HG03575 (cell line): ENCODE measurements at regions not wholly inside any gene's neighbourhood (a gene's known extent, or its start where the extent isn't known, plus 50 kb on each side); places are given as distances from the start of the nearest gene placed in this dataset.

Source experiments
- ATAC-seq: cut with Tn5 transposase; IDR thresholded peaks from one replicate; pipeline ENCODE4 v1.9.1; 2021; ENCODE audit not compliant: unreplicated experiment, insufficient number of reproducible peaks, low FRiP score; ENCODE audit errors: extremely low read depth

DNA sequence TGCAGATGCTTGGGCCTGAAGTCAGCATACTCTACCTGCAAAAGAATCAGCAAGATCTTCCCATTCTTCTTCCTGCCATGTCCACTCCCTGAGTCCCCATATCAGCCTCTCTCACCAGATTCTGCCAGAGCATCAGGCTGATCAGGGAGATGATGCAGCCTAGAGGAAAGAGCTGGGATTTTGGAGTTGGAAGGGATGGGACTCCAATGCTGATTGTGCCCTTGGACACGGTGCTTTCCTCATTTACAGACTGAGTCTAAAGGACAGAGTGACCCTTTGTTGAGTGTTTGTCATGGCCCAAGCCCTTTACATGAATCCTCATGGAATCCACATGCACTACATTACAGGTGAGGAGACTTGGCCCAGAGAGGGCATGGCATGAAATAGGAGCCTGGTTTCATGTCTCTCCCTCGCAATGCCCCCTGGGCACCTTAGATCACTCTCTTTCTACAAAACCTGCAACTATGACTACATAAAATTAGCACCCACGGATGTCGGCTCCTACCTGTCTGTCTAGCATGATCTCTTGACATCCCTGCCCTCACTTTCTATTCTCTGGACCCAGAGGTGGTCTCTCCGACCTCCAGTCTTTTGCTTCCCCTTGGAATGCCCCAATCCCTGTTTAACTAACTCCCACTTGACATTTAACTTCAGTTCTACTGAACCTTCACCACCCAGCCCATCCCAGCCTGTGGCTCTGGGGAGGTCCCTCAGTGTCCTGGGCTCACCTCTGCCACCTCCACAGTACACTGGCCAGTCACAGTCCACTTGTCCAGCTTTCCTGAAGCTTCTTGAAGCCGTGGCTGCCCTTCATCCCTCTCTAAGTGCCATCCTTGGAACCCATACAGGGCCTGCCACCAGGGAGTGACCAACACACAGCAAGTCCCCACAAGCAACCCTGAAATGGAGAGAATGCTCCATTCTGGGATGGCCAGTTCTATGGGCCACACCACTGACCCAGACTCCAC, 173.5 kb downstream of the ABHD5 start:
- ATAC-seq, result no peak

DNA sequence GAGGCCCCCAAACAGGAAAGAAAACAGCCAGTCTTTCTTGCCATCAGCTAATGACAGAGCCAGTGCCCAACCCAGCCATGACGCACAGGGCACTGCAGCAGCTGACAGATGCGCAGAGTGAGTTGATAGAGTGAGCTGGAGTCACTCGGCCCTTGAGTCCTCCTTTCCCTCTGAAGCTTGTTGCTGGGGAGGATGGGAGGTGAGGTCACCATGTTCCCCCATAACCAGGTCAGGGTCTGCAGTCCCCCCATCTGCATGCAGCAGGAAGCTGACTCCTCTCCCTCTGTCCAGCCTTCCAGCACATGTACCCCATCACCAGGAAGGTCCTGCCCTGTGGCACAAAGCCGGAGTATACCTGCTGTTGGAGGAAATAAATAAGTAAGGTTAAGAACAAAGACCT, 174.6 kb downstream of the ABHD5 start:
- ATAC-seq, result no peak

DNA sequence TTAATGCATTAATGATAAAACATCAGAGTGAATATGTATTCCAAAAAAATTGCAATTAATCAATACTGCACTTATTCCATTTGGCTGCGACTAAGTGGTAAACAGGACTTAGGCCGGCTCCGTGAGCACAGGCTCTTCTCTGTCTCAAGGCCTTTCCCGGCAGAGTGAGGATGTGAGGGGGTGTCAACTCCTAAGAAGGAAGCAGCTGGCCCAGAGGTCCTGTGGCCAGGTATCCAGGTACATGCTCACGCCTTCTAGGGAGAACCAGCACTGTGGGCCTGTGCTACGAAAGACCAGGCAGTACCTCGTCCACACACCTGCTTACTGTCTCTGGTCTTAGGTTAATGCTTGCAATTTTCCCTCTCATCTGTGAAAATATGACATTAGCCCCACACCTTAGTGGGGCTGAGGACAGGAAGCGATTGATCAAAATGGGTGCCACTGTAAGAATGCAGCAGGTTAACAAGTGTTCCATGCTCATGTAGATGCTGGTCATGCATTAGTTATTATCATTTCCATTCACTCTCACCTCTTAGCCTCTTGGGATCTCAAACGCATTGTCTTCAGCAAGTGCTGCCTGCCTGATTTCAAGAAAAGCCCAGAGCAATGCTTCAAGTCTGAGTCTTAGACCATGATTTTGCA, 175.3 kb downstream of the ABHD5 start:
- no peak for ATAC-seq

DNA sequence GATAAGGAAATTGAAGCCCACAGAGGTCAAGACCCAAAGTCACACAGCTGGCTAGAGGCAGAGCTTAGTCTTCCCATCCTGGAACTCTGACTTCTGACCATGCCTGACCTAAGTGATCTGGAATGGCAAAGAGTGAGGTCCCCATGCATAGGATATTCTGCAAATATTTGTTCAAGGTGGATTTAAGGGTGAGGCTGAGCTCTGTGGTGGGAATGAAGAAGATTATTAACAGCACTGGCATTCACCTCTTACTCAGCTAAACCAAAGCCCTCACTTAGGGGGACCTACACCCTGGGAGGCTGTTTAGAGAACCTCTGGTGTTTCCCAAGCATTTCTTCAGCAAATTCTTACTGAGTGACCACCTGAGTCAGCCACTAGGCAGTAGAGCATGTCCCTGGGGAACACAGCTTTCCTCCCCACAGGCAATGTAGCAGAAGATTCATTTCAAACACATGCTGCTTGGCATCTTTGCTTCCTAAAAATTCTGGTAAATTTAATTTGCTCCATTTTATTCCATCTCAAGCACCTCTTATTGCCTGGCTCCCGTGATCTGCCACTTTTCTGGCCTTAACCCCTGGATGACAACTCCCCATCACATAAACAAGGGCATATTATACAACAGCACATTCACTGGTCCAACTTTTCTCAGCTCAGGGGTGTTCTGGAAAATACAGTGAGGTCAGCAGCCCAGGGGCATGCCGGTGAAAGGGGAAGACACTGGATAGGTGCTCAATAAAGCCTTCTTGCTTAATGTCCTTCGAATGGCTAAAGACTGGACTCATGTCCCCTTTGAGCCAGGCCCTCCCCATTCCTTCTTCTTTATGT, 176.0 kb downstream of the ABHD5 start:
- ATAC-seq, result no peak

DNA sequence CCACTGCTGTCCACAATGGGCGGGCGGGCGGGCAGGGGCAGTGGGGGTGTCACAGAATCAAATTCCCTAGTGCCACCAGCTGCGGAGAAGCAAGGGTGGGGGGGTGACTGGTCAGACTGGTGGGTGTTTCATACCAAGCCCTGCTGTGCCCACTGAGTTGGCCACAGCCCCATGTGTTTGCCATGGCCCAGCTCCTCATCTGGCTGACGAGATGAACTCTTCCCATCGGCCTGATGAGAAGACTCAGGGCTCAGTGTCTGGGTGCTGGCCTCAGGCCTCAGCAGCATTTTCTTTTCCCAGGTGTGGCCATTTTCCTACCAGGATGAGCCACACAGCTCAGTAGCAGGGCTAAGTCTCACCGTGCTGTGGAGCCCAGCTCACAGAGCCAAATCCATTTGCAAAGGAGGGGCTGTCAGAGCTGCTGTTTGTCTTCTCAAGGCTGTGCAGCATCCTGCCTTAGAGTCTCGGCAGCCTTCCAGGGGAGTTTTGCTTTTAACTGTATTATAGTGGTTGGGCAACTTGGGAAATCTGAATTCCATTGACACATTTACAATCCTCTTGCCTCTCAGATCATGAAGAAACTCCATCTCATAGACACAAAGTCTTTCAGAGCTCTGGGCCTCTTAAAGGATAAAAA, 176.8 kb downstream of the ABHD5 start:
- ATAC-seq, result no peak

DNA sequence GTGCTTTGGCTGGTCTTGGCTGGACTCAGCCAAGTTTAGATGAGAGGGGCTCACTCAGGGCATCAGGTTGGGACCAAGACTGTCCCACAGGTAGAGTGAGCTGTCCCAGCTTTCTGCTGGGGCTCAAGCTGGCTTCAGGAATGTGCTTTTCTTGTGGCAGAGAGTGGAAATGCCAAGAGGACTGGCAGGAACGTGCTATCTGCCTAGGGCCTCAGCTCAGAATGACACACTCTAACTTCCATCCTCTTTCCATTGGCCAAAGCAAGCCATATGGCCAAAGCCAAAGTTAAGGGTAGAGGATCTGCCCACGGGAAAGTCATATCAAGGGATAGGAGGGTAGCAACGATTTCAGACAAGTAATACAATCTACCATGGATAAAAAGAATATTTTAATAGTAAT, 178.8 kb downstream of the ABHD5 start:
- ATAC-seq, result no peak

DNA sequence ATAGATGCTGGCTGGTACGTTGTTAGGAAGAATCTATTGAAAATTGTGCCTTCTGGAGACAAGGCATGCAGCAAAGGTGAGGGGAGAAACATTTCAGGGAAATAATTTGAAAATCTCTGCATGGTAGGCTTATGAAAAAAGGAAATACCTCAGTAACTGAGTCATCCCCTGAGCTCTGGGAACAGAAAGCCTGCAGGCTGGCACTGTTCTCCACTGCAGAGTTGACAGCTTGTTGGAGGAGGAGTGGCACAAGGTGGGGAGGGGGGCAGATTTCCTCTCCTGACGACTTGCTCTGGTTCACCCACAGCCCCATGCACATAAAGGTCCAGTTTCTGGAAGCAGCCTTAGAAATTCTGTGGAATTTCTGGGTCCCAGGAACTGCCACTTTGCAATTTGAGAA, 179.4 kb downstream of the ABHD5 start:
- ATAC-seq, result no peak

DNA sequence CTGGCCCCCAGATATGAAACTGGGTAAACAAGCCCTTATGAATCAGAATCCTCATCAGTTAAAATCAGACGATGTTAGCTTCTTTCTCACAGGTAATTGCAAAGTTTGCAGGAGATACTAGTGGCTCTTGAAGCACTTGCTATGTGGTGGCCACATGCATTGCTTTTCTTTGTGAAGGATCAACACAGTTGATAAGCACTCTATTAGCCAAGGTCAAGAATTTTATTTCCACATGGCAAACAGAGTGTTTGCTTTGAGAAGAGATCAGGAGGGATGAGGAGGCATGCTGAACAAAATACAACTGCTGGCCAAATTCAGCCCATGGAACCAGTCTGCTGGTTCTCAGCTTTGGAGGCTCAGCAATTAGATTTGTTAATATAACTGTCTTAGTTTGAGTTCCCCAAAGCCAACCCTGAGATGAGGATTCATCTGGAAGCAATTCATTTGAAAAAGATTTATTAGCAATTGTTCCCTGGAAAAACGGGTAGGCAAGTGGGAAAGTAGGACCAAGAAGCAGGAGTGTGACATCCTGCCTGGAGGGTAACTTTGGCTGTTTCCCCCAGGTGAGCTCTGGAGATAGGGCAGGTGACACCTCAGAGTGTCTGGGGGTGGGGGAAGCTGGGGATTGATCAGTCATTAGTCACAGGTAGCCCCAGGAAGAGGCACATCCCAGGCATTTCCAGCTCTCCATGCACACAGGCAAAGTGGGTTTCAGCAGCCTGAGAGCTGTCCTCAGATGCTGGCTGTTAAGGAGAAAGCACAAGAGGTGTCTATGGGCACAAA, 180.3 kb downstream of the ABHD5 start:
- no peak for ATAC-seq

DNA sequence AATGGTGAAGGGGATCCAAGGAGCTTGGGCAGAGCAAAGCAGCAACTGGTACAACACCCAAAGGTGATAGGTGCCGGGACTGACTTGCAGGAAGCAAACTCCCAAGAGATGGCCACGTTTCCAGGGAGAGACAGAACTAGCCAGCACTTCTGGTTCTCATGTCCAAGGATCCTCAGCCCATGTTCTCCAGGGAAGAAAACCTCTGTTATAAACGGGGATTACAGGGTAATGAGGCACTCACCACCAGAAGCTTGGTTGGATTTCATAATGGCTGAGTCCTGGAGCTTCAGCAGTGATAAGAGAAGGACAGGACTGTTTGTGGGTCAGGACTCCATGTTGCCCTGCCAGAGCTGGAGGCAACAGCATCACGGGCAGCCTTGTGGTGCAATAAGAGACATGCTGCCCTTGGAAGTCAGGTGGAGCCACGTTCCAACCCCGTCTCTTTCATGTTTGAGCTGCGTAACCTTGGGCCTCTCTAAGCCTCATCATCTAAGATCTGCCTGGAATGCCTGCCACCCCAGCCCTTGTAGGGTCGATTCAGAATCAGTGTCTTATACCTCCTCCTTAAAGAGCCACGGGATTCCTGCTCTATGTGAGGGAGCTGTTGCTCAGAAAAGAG, 181.0 kb downstream of the ABHD5 start:
- ATAC-seq, result no peak

DNA sequence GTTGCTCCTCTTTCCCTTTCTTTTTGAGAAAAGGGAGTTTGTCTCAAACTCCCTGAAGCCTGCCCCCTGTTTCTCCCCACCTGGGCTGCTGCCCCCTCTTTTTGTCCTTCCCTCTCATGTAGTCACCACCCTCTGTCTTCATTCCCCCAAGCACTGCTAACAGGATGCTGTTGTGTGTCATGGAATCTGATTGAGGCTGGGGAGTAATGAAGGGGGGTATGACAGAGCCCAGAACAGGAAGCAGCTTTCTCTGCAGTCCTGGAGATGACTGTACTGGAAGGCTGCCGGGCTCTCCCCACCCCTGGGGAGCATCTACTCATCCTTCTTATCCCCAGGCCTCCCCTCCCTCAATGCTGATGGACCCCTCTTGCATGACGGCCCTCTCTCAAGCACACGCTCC, 181.6 kb downstream of the ABHD5 start:
- no peak for ATAC-seq

DNA sequence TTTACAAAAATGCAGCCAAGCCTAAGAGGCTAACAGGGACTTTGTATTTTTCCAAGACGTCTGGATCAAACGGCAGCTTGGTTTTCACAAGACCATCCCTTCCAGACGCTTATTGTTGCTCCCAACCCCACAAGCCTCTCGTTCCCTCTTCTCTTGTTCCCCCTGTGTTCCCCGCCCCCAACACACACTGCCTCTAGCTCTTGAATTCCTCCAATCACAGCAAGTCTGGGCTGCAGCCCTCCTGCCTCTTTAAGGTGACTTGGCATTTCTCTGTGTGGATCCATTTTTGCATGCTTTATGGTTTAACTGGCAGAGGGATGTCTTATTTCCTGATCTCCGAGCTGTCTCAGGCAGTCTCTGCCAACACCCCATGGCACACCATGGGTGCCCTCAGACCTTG, 182.2 kb downstream of the ABHD5 start:
- no peak for ATAC-seq

DNA sequence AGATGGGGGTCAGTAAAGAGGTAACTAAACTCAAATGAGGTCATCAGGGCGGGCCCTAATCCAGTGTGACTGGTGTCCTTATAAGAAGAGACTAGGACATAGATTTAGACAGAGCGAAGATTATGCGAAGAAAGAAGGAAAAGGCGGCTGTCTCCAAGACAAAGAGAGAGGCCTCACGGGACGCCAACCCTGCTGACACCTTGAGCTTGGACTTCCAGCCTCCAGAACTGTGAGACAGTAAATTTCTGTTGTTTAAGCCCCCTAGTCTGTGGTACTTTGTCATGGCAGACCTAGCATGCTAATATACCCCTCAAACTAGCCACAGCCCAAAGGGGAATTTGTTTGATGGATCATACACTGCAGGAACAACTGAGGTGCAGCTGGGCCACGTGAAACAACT, 183.0 kb downstream of the ABHD5 start:
- no peak for ATAC-seq

DNA sequence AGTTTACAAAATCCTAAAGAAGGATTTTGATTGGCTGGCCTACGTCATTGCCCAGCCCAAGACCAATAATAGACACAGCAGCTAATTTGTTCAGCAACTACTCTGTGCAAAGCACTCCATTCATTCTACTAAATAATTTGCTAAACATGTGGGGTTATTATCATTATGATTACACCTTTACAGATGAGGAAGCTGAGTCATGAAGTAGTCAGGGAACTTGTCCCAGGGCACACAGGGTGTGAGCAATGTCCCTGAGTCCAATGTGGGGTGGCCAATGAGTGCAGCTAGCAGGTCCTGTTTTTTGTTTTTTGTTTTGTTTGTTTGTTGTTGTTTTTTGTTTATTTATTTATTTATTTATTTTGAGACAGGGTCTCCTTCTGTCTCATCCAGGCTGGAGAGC, 183.6 kb downstream of the ABHD5 start:
- no peak for ATAC-seq

DNA sequence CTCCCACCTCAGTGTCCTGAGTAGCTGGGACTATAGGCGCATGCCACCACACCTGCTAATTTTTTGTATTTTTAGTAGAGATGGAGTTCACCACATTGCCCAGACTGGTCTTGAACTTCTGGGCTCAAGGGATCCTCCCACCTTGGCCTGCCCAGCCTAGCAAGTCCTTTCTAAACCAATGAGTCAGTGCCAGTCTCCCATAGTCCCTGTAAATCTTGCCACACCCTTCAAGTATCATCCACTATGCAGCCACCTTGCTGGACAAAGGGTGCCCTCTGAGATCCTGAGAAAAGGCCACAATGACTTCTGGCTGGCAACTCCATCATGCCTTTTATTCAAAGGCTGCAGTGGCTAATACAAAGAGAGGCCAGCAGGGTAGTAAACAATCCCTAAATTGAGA, 184.0 kb downstream of the ABHD5 start:
- ATAC-seq, result no peak

DNA sequence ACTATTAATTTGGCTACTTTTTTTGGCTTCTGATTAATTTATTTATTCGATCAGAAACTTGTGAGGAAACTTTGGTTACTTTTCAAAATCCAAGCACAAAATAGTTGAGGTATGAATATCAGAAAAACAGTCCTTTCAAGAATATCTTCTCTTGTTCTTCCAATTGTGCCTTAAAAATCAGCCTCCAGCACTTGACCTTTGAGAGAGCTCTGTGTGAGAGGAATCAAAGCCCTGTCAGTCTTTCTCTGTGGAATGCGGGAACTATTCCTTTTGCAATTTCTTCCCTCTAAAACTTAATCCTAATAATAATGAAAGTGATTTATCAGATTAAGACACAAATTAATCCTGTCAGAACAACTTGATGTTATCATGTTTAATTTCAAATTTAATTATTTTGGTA, 185.9 kb downstream of the ABHD5 start:
- no peak for ATAC-seq

DNA sequence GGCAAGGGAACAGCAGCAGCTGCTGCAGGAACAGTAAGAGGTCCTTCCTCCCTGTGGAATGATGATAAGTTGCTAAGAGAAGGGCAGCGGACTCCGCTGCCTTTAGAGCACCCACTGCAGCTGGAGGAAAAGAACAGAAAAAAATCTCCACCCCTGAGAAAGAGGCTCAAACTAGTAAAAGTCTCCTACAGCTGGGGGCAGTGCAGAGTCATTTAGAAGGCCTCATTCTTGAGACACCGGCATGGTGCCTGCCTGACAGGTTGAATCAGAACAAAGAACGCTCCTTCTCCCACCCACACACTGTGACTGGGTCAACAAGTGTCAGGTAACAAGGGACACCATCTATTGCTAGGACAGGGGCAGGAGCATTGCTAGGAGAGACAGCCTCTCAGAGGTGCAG, 188.4 kb downstream of the ABHD5 start:
- ATAC-seq, result no peak

DNA sequence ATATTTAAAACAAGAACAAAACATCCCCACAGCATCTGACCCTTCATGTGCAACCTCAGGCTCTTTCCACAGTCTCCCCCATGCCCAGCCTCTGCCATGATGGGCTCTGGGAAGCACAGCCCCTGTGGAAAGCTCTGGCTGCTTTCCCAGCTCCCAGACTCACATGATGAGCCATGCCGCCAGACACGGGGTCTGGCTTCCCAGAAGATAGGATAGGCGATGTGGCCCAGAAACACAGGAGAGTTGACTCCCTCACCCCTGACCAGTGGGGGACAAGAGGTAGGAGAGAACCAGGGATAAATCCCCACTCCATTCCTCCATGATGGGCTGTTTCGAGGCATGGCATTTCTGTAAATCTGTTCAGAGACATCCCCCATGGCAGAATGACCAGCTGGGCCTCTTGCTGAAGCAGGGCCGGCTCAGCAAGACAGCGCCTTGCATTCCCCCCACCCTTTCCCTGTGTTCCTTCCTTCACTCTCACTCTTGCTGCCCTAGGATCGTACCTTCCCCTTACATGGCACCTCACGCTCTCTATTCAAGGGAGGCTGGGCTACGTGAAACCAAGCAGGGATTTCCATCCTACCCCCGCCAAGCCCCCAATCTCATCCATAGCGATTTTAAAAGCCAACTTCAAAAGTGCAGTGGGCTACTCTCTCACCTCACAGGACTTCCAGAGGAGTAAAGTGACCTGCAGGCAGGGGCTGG, 192.4 kb downstream of the ABHD5 start:
- no peak for ATAC-seq
